Keratinocyte (primary cell): ENCODE measurements at regions not wholly inside any gene's neighbourhood (a gene's known extent, or its start where the extent isn't known, plus 50 kb on each side); places are given as distances from the start of the nearest gene placed in this dataset.

Source experiments
- DNase-seq: peaks from one replicate; pipeline ENCODE4 v3.0.0-alpha.2; 2011; ENCODE audit warnings: low read depth, missing footprints, low spot score
- FAIRE-seq: peaks from 2 replicates; lab custom pipeline; 2011; peaks lifted over from hg19 to GRCh38; lab: Jason Lieb, UNC
- H2AFZ ChIP-seq: 2 replicates; pipeline ENCODE4 v1.6.0; 2012; ENCODE audit warnings: low read length, control low read depth, inconsistent platforms; ENCODE audit not compliant: control insufficient read depth
- H3K27ac ChIP-seq: 2 replicates; pipeline ENCODE4 v1.5.1; 2011; ENCODE audit warnings: low read length; ENCODE audit not compliant: control insufficient read depth, insufficient read depth
- H3K27me3 ChIP-seq: 3 replicates; pipeline ENCODE4 v1.6.0; 2011; ENCODE audit warnings: low read length; ENCODE audit not compliant: control insufficient read depth, insufficient read depth; ENCODE audit errors: extremely low read depth
- H3K36me3 ChIP-seq, 2 experiments: 2 replicates in 1 of 2; 3 replicates in 1 of 2; pipeline ENCODE4 v1.5.1; 2011; ENCODE audit warnings: low read length in 2 of 2, mild to moderate bottlenecking in 1 of 2; ENCODE audit not compliant: control insufficient read depth in 2 of 2, insufficient read depth in 2 of 2; ENCODE audit errors: extremely low read depth in 1 of 2
- H3K4me1 ChIP-seq: 3 replicates; pipeline ENCODE4 v1.5.1; 2011; ENCODE audit warnings: low read length; ENCODE audit not compliant: control insufficient read depth, insufficient read depth; ENCODE audit errors: extremely low read depth
- H3K4me2 ChIP-seq: 3 replicates; pipeline ENCODE4 v1.6.0; 2011; ENCODE audit warnings: low read depth, low read length; ENCODE audit not compliant: control insufficient read depth, insufficient read depth; ENCODE audit errors: extremely low read depth
- H3K4me3 ChIP-seq, 3 experiments: fragments of 200-600 bp in 1 of 3; sonication (generic) in 1 of 3; 2 replicates in 2 of 3; 3 replicates in 1 of 3; pipeline ENCODE4 v1.5.1; 2011 to 2016; ENCODE audit warnings: low read length in 3 of 3, mild to moderate bottlenecking in 3 of 3, control low read depth in 2 of 3, inconsistent platforms in 1 of 3, low read depth in 1 of 3, mixed read lengths in 1 of 3, mixed run types in 1 of 3, moderate library complexity in 1 of 3; ENCODE audit not compliant: control insufficient read depth in 2 of 3, insufficient read depth in 2 of 3; ENCODE audit errors: extremely low read depth in 1 of 3
- H3K79me2 ChIP-seq: 2 replicates; pipeline ENCODE4 v1.6.0; 2012; ENCODE audit warnings: low read length; ENCODE audit not compliant: control insufficient read depth, insufficient read depth
- H3K9ac ChIP-seq: 3 replicates; pipeline ENCODE4 v1.6.0; 2011; ENCODE audit warnings: low read length; ENCODE audit not compliant: control insufficient read depth, insufficient read depth; ENCODE audit errors: extremely low read depth
- H3K9me1 ChIP-seq: 3 replicates; pipeline ENCODE4 v1.6.0; 2011; ENCODE audit warnings: low read length; ENCODE audit not compliant: control insufficient read depth, insufficient read depth; ENCODE audit errors: extremely low read depth
- H3K9me3 ChIP-seq: 2 replicates; pipeline ENCODE4 v1.5.1; 2012; ENCODE audit warnings: low read depth, low read length; ENCODE audit not compliant: control insufficient read depth
- H4K20me1 ChIP-seq: 3 replicates; pipeline ENCODE4 v1.6.0; 2011; ENCODE audit warnings: low read length; ENCODE audit not compliant: control insufficient read depth, insufficient read depth; ENCODE audit errors: extremely low read depth
- EZH2 ChIP-seq: IDR thresholded peaks from one replicate; pipeline ENCODE4 v1.6.1; 2012; ENCODE audit warnings: inconsistent platforms, mild to moderate bottlenecking, low read length, moderate library complexity
- dilution Hi-C: fragments of 300-500 bp; cut with MboI; formaldehyde crosslinking; loops from one replicate; pipeline ENCODE4 v1.7.0; 2020; ENCODE audit warnings: low sequenced_read_pairs; ENCODE audit not compliant: extremely low pct_ligation_motif_present
- TF ChIP-seq, protein P1 (sequence below), 3 experiments: IDR thresholded peaks in 1 of 3; conservative IDR thresholded peaks in 1 of 3; optimal IDR thresholded peaks in 1 of 3; 2 replicates in 2 of 3; 3 replicates in 1 of 3; pipeline versions ENCODE3 to v1.5.1; 2011; ENCODE audit warnings: low read length in 3 of 3, mild to moderate bottlenecking in 3 of 3, moderate library complexity in 2 of 3, control low read depth in 1 of 3, inconsistent platforms in 1 of 3; ENCODE audit not compliant: insufficient read depth in 2 of 3; ENCODE audit errors: extremely low read depth in 1 of 3

DNA sequence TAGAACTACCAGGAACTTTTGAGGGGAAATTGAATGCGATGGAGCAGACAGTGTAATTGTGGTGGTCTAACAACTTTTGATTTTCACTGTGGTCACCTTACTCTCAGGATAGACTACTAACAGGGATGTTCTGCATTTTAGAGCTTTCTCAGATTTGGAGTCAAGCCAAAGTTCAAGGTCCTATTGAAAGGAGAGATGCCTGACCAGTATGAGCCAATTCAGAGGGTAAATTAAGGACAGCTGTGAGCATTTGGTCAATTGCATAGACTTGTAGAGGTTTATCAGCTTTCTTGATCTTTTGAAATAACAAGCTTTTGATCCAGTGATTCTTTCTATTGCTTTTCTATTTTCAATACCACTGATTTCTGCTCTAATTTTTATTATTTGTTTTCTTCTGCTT is 1095.7 kb upstream of the CNTNAP5 start:
- Histone ChIP-seq H4K20me1 (no peaks in the 10 kb centered on the region), H3K9ac (no peak overlapping the region), H3K79me2 (no peaks in the 10 kb centered on the region), H3K27ac (no peak overlapping the region), H3K9me1 (no peaks in the 10 kb centered on the region), H3K36me3 (no peaks in the 10 kb centered on the region), H3K4me1 (no peaks in the 10 kb centered on the region), H3K27me3 (no peaks in the 10 kb centered on the region), H3K4me2 (no peak overlapping the region), H3K4me3 (no peak overlapping the region), H2AFZ (no peak overlapping the region), H3K9me3 (peaks cover 3% of the 10 kb centered on the region)
- dilution Hi-C loops, result no loop called here
- TF ChIP-seq, protein P1, sequence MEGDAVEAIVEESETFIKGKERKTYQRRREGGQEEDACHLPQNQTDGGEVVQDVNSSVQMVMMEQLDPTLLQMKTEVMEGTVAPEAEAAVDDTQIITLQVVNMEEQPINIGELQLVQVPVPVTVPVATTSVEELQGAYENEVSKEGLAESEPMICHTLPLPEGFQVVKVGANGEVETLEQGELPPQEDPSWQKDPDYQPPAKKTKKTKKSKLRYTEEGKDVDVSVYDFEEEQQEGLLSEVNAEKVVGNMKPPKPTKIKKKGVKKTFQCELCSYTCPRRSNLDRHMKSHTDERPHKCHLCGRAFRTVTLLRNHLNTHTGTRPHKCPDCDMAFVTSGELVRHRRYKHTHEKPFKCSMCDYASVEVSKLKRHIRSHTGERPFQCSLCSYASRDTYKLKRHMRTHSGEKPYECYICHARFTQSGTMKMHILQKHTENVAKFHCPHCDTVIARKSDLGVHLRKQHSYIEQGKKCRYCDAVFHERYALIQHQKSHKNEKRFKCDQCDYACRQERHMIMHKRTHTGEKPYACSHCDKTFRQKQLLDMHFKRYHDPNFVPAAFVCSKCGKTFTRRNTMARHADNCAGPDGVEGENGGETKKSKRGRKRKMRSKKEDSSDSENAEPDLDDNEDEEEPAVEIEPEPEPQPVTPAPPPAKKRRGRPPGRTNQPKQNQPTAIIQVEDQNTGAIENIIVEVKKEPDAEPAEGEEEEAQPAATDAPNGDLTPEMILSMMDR (optimal IDR thresholded peaks at IDR 0.05 in 1 of 3, IDR thresholded peaks at IDR 0.05 in 1 of 3, conservative IDR thresholded peaks at IDR 0.05 in 1 of 3; ENCODE audit: extremely low read depth in 1 of 3, insufficient read depth in 2 of 3, low read length in 3 of 3), result no peak
- no peak for TF ChIP-seq EZH2
- DNase-seq (no peak), FAIRE-seq (no peak)

GRCh38 chr2:122935506-122935905 is 1089.6 kb upstream of the CNTNAP5 start:
- dilution Hi-C loops, result no loop called here
- FAIRE-seq (no peak), DNase-seq (no peak)
- no peak overlapping the region for H3K4me2 ChIP-seq
- H3K27ac ChIP-seq, result no peak overlapping the region
- H3K27me3 ChIP-seq, result no peaks in the 10 kb centered on the region
- H3K36me3 ChIP-seq, result no peaks in the 10 kb centered on the region
- no peaks in the 10 kb centered on the region for H3K4me1 ChIP-seq
- no peaks in the 10 kb centered on the region for H4K20me1 ChIP-seq
- no peaks in the 10 kb centered on the region for H3K9me1 ChIP-seq
- H3K9ac ChIP-seq, result no peak overlapping the region
- H3K4me3 ChIP-seq, result no peak overlapping the region
- H3K79me2 ChIP-seq, result no peaks in the 10 kb centered on the region
- H2AFZ ChIP-seq, result no peak overlapping the region
- TF ChIP-seq, protein P1 (optimal IDR thresholded peaks at IDR 0.05 in 1 of 3, IDR thresholded peaks at IDR 0.05 in 1 of 3, conservative IDR thresholded peaks at IDR 0.05 in 1 of 3; ENCODE audit: extremely low read depth in 1 of 3, insufficient read depth in 2 of 3, low read length in 3 of 3), result no peak
- TF ChIP-seq EZH2, result no peak
- no peaks in the 10 kb centered on the region for H3K9me3 ChIP-seq
